ENCODE measurements at regions not wholly inside any gene's neighbourhood (a gene's known extent, or its start where the extent isn't known, plus 50 kb on each side); places are given as distances from the start of the nearest gene placed in this dataset.

DNA sequence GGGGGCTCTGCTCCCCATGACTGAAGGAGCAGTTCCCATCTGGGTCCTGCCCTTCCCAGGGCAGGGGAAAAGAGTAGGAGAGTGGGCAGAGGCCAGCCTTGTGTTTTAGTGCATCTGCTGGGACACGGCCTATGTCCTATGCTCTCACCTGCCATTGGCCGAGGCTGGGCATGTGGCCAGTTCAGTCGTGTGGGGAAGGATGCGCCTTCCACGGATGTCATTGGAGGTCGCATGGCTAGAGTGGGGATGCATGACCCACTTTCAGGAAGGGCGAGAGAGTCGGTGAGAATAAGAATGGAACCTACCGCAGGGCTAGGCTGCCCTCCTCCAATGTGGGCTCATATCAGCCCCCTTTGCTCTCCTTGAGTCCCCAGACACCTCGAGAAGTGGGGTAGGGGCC, 70.9 kb upstream of the HAAO start:
- DNase-seq, result no peak

DNA sequence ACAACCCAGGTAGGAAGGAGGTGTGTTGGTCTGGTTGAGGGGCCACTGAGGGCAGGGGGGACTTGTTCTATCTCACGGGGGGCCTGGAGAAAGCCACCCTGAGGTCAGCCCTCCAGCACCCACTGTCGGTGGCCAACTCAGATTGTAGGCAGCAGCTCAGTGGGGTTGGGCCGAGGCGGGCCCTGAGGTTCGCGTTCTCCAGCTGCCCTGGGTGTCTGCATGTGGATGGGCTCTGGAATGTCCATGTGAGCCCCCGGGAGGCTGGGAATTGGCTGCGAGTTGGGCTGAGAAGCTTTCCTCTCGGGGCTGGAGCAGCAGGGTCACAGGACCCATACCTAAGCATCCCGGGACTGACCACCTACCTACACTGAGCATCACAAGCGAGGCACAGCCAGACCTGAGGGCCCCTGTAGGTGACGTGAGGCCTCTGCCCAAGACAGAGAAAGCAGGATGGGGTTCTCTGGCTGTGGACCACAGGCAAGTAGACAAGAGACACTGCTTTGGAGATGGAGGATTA, 70.3 kb upstream of the HAAO start:
- DNase-seq, result no peak

DNA sequence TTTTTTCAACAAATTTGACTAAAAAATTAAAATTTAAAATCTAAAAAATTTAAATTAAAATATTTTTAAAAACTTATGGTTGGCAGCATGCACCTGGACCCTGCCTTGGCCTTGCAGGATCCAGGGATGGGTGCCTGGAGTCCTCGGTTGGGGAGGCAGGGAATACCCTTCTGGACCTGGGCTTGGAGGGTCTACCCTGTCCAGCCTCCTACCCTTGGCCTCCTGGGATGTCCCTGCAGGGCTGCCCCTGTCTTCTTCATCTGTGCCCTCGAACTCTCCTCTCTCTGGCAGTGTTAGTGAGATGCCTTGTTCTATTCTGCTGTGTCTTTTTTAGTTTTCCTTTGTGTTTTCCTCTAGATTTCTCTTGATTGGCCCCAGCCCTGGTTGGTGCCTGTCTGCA, 68.9 kb upstream of the HAAO start:
- no peak for DNase-seq

GRCh38 chr2:42860319-42861094, 68.1 kb upstream of the HAAO start:
- no peak for DNase-seq

- no peak for DNase-seq
These were observed 67.4 kb upstream of the HAAO start for GRCh38 chr2:42859791-42860190.

GRCh38 chr2:42859006-42859552, 66.7 kb upstream of the HAAO start:
- peak in 6 of 56 donors; percentile 1 to 50 (median 4) for DNase-seq

GRCh38 chr2:42858140-42859005, 66.0 kb upstream of the HAAO start:
- DNase-seq, result no peak

GRCh38 chr2:42856891-42857632, 64.7 kb upstream of the HAAO start:
- no peak for DNase-seq

DNA sequence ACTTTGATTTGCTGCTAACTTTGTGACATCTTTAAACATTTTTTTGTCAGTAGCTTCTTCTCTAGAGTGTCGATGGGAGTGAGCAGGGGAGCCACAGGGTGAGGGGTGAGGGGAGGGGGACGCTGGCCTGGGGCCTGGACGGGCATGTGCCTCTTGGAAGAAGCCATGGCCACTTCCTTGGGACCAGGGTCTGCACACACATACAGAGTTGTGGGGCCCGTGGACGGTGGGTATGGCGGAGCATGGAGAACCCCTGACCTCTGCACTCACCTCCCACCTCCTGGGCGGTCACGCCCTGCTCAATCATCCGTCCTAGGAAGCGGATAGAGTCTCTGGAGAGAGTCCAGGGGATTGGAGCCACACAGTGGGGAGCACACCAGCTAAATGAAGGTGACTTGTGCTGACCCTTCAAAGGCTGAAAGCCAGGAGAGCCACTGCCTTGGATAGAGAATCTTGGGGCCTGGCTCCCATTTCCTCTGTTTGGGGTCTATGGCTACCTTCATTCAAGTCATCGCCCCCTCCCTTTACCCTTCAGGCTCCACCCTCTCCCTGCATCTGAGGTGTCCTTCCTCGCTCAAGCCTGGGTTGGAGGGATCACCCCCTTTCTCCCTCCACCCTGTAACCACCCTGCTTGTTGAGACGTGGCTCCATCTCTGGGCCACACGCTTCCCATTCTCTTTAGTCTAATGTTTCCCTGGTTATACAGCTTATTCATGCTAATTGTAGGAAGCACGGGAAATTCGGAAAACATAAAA, 63.9 kb upstream of the HAAO start:
- DNase-seq, result no peak

DNA sequence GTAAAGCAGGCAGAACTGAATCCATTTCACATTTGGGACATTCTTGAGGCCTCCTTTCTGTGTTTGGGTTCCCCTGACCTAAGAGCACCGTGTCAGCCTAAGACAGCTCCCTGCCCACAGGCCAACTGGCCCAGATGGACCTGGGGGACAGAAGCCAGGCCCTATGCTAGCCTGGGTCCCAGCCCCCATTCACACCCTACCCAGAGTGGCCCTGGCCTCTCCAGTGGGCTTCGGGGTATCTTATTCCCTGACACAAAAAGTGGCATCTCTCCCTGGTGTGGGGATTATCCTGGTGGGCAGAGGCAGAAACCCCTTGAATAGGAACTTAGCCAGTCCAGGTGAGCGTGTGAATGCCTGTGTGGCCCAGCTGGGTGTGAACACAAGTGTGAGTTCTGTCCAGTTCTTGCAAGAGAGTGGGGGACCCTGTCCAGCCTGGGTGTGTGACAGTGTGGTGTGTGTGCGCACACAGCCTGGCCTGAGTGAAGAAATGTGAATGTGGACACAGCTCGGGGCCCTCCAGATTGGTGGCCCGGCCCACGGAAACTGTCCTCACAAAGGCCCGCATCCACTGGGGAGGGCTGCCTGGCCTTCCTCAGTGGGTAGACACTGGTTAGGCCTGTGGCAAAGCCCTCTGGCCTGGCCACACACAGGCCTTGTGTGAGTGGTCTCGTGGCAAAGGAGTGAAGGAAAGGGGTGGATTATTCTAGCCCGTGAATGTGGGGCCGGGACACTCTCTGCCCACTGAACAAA, 63.0 kb upstream of the HAAO start:
- DNase-seq, result no peak

- no peak for DNase-seq
These were observed 61.9 kb upstream of the HAAO start for GRCh38 chr2:42854207-42854818.

DNA sequence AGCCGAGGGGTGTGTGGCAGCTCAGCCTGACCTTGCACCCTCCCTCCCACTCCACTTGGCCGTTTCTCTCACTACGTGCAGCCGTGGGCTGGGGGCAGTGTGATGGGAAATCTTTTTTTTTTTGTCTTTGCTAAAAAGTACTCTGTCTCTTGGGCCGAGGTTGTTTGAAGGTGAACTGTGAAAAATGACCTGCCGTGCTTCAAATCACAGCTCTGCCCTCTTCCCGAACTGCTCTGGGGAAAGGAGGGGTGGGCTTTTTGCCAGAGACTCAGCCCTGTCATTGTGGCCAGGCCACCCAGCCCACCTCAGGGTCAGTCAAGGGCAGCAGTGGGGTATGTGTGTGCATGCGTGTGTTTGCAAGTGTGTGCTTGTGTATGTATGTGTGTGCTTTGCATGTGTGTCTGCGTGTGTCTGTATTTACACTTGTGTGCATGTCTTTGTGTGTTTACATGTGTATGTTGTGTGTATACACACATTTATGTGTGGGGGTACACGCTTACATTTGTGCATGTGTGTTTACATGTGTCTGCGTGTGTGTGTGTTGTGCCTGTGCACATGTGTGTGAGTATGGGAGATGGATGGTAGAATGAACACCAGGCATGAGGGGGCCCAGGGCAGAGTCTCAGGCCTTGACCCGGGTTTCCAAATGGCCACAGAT, 61.3 kb upstream of the HAAO start:
- DNase-seq, result no peak

DNA sequence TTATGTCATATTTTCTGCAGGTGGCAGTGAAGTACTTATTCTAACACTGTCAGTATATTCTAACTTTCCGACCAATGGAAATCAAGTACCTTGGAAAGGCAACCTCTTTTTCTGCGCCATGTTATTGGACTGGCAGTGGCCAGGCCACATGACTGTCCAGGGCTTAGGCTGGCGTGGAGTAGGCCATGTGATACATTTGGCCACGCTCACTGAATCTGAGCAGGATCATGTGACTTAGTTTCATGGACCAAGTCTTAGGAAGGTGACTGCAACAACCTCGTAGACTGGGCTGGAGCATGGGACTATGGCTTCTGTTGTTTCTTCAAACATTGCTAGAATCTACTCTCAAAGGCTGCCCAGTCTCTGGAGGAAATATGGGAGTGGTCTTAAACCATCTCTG, 60.4 kb upstream of the HAAO start:
- no peak for DNase-seq

DNA sequence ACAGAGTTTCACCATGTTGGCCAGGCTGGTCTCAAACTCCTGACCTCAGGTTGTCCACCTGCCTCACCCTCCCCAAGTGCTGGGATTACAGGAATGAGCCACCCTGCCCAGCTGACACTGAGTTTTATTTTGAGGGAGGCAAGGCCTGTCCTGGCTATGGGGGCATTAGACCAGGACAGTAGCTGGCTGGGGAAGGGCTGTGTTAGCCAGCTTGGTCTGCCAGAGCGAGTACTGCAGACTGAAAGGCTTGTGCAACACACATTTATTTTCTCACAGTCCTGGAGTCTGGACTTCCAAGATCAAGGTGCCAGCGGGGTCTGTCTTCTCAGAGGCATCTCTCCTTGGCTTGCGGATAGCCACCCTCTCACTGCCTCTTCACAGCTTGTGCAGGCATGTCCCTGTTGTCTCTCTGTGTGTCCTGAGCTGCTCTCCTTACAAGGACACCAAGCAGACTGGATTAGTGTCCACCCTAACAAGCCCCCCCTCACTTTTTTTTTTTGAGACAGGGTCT, 59.4 kb upstream of the HAAO start:
- no peak for DNase-seq

DNA sequence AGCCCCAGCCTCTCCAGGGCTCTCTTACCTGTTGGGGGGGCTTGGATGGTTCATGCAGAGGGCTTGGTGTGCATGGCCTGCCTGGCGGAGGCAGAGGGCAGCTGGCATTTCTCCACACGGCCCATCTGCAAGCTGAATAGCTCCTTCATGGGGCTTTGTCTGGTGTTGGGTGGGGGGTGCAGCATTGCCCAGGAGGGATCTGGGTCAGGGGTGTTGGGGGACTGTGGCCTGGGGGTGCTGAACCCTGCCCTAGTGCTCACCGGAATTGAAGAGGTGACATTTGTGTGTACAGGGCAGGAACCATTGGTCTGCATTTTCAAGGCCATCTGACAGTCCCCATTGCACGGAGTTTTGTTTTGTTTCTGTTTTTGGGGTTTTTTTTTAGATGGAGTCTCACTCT, 58.8 kb upstream of the HAAO start:
- no peak for DNase-seq

DNA sequence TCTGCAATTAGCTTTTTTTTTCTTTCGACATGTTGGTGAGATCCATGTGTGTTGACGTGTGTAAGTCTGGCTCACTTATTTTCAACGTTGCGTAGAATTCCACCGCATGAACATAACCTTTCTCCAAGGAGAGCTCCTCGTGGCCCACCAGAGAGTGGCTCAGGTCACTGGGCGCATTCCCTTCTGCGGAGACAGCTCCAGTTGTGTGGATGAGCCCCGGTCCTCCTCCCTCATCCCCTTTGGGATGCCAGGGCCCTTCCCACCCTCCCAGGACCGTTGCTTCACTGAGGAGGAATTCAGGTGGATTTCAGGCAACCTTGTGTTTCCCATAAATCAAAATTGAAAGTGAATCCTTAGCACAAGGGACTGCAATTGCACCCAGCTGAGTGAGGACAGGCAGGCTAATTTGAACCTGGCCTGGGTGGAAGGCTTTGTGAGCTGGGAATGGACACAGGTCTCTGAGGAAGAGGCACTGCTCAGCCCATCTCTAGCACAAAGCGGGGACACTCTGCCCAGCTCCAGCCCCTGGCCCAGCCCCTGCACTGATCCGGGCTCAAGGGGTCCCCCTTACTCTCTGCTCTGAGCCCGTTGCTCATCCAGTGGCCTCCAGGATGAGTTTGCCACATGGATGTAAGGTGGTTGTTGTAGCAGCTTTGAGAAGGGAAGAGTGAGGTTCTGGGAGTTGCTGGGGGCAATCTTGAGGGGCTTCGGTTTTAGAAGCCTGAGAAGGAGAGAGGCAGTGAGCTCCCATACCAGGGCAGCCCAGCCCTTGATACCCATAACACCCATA, 57.8 kb upstream of the HAAO start:
- no peak for DNase-seq

DNA sequence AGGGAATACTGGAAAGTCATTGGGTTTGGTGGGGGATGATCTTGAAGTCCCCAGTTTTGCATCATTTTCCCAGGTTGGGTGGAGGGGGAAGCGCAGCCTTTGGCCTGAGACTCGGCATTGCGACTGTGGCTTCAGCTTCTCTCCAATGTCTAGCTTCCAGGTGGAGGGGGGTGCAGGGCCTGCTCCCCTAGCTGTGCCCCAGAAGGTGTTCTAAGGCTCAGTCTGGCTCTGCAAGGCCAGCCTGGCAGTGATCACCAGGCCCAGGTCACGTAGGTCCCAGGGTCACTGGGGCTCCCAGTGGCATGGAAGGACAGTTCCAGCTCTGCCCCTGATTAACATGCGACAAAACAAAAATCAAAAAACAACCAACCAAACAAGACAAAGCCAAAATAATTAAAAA, 56.9 kb upstream of the HAAO start:
- no peak for DNase-seq

DNA sequence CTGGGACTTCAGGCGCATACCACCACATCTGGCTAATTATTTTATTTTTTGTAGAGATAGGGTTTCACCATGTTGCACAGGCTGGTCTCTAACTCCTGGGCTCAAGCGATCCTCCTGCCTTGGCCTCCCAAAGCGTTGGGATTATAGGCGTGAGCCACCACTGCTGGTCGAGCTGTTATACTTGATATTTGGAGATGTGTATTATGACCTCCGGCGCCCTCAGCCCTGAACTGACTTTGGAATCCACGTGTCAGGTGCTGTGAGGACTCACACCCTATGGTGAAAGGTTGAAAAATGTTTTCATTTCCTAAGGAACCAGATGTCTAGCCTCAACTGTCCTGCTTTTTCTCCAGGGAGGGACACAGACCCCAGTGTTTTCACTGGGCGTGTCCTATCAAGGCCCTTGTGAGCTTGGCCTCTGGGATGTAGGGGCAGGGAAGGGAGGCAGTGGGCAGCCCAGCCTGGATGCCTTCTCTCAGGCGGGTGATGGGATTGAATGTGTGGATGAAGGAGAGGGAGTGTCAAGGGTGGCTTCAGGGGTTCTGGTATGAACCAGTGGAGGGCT, 56.4 kb upstream of the HAAO start:
- no peak for DNase-seq

Data from amygdala (tissue), 56 donors.